SU-DHL-6 (cell line): ENCODE measurements at regions not wholly inside any gene's neighbourhood (a gene's known extent, or its start where the extent isn't known, plus 50 kb on each side); places are given as distances from the start of the nearest gene placed in this dataset.

Experiments used
- H2AFZ ChIP-seq: fragments of 200-600 bp; sonication (generic); 2 replicates; pipeline ENCODE4 v1.6.1; 2014; ENCODE audit warnings: low read depth, mild to moderate bottlenecking, moderate library complexity, mixed read lengths, antibody characterized with exemption, low read length; ENCODE audit not compliant: severe bottlenecking
- H3F3A ChIP-seq: fragments of 200-600 bp; shearing (Covaris generic); 2 replicates; pipeline ENCODE4 v1.6.0; 2016; ENCODE audit warnings: antibody characterized with exemption, mild to moderate bottlenecking; ENCODE audit not compliant: insufficient read depth
- H3K27ac ChIP-seq: fragments of 200-600 bp; sonication (generic); 2 replicates; pipeline ENCODE4 v1.5.1; 2016; ENCODE audit warnings: low read depth, mild to moderate bottlenecking, low read length, moderate library complexity, mixed read lengths
- H3K27me3 ChIP-seq: fragments of 200-600 bp; sonication (generic), shearing (Covaris generic); 2 replicates; pipeline ENCODE4 v1.6.0; 2014; ENCODE audit warnings: mild to moderate bottlenecking, low read length
- H3K36me3 ChIP-seq: fragments of 200-600 bp; sonication (generic); 2 replicates; pipeline ENCODE4 v1.6.1; 2014; ENCODE audit warnings: mild to moderate bottlenecking, low read length, mixed read lengths
- H3K4me2 ChIP-seq: fragments of 300-600, 200-600 bp; shearing (Covaris generic), sonication (generic); 2 replicates; pipeline ENCODE4 v1.6.0; 2014; ENCODE audit warnings: low read length, low read depth, mild to moderate bottlenecking; ENCODE audit not compliant: poor library complexity, severe bottlenecking
- H3K4me3 ChIP-seq: fragments of 200-600 bp; sonication (generic); 2 replicates; pipeline ENCODE4 v1.5.1; 2014; ENCODE audit warnings: antibody characterized with exemption, low read length, mild to moderate bottlenecking, mixed read lengths; ENCODE audit not compliant: insufficient read depth, poor library complexity, severe bottlenecking
- H3K79me2 ChIP-seq: fragments of 200-600 bp; sonication (generic); 2 replicates; pipeline ENCODE4 v1.6.1; 2014; ENCODE audit warnings: mild to moderate bottlenecking, low read length, moderate library complexity; ENCODE audit not compliant: insufficient read depth
- H3K9ac ChIP-seq: fragments of 200-600 bp; sonication (generic); 2 replicates; pipeline ENCODE4 v1.7.0; 2014; ENCODE audit warnings: mild to moderate bottlenecking, low read length
- H3K9me2 ChIP-seq: fragments of 200-600 bp; sonication (generic); replicated peaks from 2 replicates; pipeline ENCODE4 v1.6.1; 2014; ENCODE audit warnings: low read length; ENCODE audit not compliant: insufficient read depth
- H3K9me3 ChIP-seq: fragments of 200-600 bp; sonication (generic); 2 replicates; pipeline ENCODE4 v1.6.1; 2014; ENCODE audit warnings: low read length, mixed read lengths; ENCODE audit not compliant: insufficient read depth
- H4K20me1 ChIP-seq: fragments of 200-600 bp; sonication (generic); 2 replicates; pipeline ENCODE4 v1.6.1; 2014; ENCODE audit warnings: low read depth, mild to moderate bottlenecking, antibody characterized with exemption, low read length, moderate library complexity, mixed read lengths
- CTCF ChIP-seq: fragments of 200-600 bp; sonication (generic); IDR thresholded peaks from one replicate; pipeline ENCODE4 v1.5.1; 2017; ENCODE audit warnings: antibody characterized with exemption, mild to moderate bottlenecking, low read length, moderate library complexity; ENCODE audit not compliant: insufficient read depth, poor library complexity, severe bottlenecking
- EZH2phosphoT487 ChIP-seq: fragments of 200-600 bp; sonication (generic), shearing (Covaris generic); conservative IDR thresholded peaks from 2 replicates; pipeline ENCODE4 v1.6.1; 2018; ENCODE audit warnings: mild to moderate bottlenecking, antibody characterized with exemption, low read length, moderate library complexity, mixed read lengths

- Histone ChIP-seq H3K36me3 (peaks cover 30% of the 10 kb centered on the region), H2AFZ (no peak overlapping the region), H3K4me3 (peak overlapping the region; percentile 33), H3K79me2 (peaks cover 79% of the 10 kb centered on the region), H3K9me2 (no peaks in the 10 kb centered on the region), H3K4me2 (peak overlapping the region; percentile 69), H3K9ac (peak overlapping the region; percentile 55), H3K9me3 (no peaks in the 10 kb centered on the region), H3K27me3 (no peaks in the 10 kb centered on the region), H3K27ac (peak overlapping the region; percentile 94), H4K20me1 (no peaks in the 10 kb centered on the region), H3F3A (peaks cover 49% of the 10 kb centered on the region)
- TF ChIP-seq CTCF (no peak), EZH2phosphoT487 (no peak)
These were observed 295.3 kb upstream of the DMRT1 start for GRCh38 chr9:546235-546634.

- Histone ChIP-seq H3K79me2 (peaks cover 80% of the 10 kb centered on the region), H3K4me3 (peak overlapping the region; percentile 33), H3K36me3 (peaks cover 27% of the 10 kb centered on the region), H3F3A (peaks cover 49% of the 10 kb centered on the region), H3K27ac (peak overlapping the region; percentile 94), H4K20me1 (no peaks in the 10 kb centered on the region), H3K4me2 (peak overlapping the region; percentile 69), H3K9ac (peak overlapping the region; percentile 55), H2AFZ (peak overlapping the region; percentile 8), H3K27me3 (no peaks in the 10 kb centered on the region), H3K9me3 (no peaks in the 10 kb centered on the region), H3K9me2 (no peaks in the 10 kb centered on the region)
- TF ChIP-seq CTCF: peak; percentile 62
- TF ChIP-seq EZH2phosphoT487: no peak
These were observed 294.7 kb upstream of the DMRT1 start for GRCh38 chr9:546797-547223.

GRCh38 chr9:547314-547713 is 294.2 kb upstream of the DMRT1 start:
- Histone ChIP-seq H3K9me2 (no peaks in the 10 kb centered on the region), H3K79me2 (peaks cover 75% of the 10 kb centered on the region), H3K9me3 (no peaks in the 10 kb centered on the region), H4K20me1 (no peaks in the 10 kb centered on the region), H3K27me3 (no peaks in the 10 kb centered on the region), H3F3A (peaks cover 48% of the 10 kb centered on the region), H3K4me3 (peak overlapping the region; percentile 33), H3K27ac (peak overlapping the region; percentile 94), H3K4me2 (peak overlapping the region; percentile 69), H3K9ac (peak overlapping the region; percentile 55), H2AFZ (peak overlapping the region; percentile 8), H3K36me3 (peaks cover 27% of the 10 kb centered on the region)
- no peak for TF ChIP-seq CTCF
- TF ChIP-seq EZH2phosphoT487: no peak
